HG03565 (cell line): ENCODE measurements at regions not wholly inside any gene's neighbourhood (a gene's known extent, or its start where the extent isn't known, plus 50 kb on each side); places are given as distances from the start of the nearest gene placed in this dataset.

ENCODE experiments used
- ATAC-seq: cut with Tn5 transposase; IDR thresholded peaks from one replicate; pipeline ENCODE4 v1.9.1; 2021; ENCODE audit warnings: mild to moderate bottlenecking, moderate library complexity; ENCODE audit not compliant: unreplicated experiment

GRCh38 chr5:33343676-33344327 is 97.0 kb upstream of the TARS1 start:
- ATAC-seq, result no peak

GRCh38 chr5:33346534-33346933 is 94.2 kb upstream of the TARS1 start:
- no peak for ATAC-seq

- no peak for ATAC-seq
These were observed 79.0 kb upstream of the TARS1 start for GRCh38 chr5:33361781-33362180.

GRCh38 chr5:33362915-33363314 is 77.8 kb upstream of the TARS1 start:
- ATAC-seq, result no peak

- ATAC-seq, result no peak
These were observed 77.2 kb upstream of the TARS1 start for GRCh38 chr5:33363537-33363936.

- no peak for ATAC-seq
These were observed 76.4 kb upstream of the TARS1 start for GRCh38 chr5:33364406-33364805.

- no peak for ATAC-seq
These were observed 73.3 kb upstream of the TARS1 start for GRCh38 chr5:33367416-33367815.

GRCh38 chr5:33369485-33370465 is 71.0 kb upstream of the TARS1 start:
- ATAC-seq, result no peak

GRCh38 chr5:33370466-33370859 is 70.3 kb upstream of the TARS1 start:
- no peak for ATAC-seq

- no peak for ATAC-seq
These were observed 69.1 kb upstream of the TARS1 start for GRCh38 chr5:33371660-33372059.

- no peak for ATAC-seq
These were observed 67.9 kb upstream of the TARS1 start for GRCh38 chr5:33372721-33373472.

GRCh38 chr5:33375900-33376299 is 64.9 kb upstream of the TARS1 start:
- ATAC-seq, result no peak

- no peak for ATAC-seq
These were observed 61.0 kb upstream of the TARS1 start for GRCh38 chr5:33379757-33380156.

GRCh38 chr5:33381243-33381642 is 59.5 kb upstream of the TARS1 start:
- no peak for ATAC-seq
